SK-N-SH (cell line): ENCODE measurements at regions not wholly inside any gene's neighbourhood (a gene's known extent, or its start where the extent isn't known, plus 50 kb on each side); places are given as distances from the start of the nearest gene placed in this dataset.

Experiments
- CTCF ChIA-PET: fragments of 300-600, 350-600 bp; formaldehyde crosslinking; extraction: SDS; loops from one replicate; lab custom pipeline; 2021; lab: Yijun Ruan, JAX
- POLR2A ChIA-PET: fragments of 350-600 bp; sonication (Branson Sonifier 250); formaldehyde crosslinking; extraction: SDS; loops from one replicate; lab custom pipeline; 2020; ENCODE audit warnings: antibody characterized with exemption, inconsistent platforms; lab: Yijun Ruan, JAX
- DNase-seq: peaks from one replicate; pipeline ENCODE4 v3.0.0; 2012
- H2AFZ ChIP-seq: fragments of 200-600 bp; sonication (generic); 2 replicates; pipeline ENCODE4 v1.8.1; 2016; ENCODE audit warnings: antibody characterized with exemption, mild to moderate bottlenecking, low read depth
- H3F3A ChIP-seq: fragments of 200-600 bp; sonication (generic); replicated peaks from 2 replicates; pipeline ENCODE3; 2016; ENCODE audit warnings: antibody characterized with exemption, mild to moderate bottlenecking; ENCODE audit not compliant: insufficient read depth
- H3K27ac ChIP-seq, 2 experiments: fragments of 200-500 bp in 1 of 2; fragments of 200-600 bp in 1 of 2; sonication (Bioruptor generic) in 1 of 2; sonication (generic), shearing (Covaris generic) in 1 of 2; 2 replicates each; pipeline versions ENCODE4 v1.5.1 to v1.6.1; 2014 to 2016; ENCODE audit warnings: low read depth in 2 of 2, inconsistent platforms in 1 of 2, low read length in 1 of 2, mild to moderate bottlenecking in 1 of 2, mixed read lengths in 1 of 2
- H3K27me3 ChIP-seq: fragments of 200-600 bp; sonication (generic), shearing (Covaris generic); 2 replicates; pipeline ENCODE4 v1.6.1; 2016; ENCODE audit warnings: mixed run types; ENCODE audit not compliant: insufficient read depth
- H3K36me3 ChIP-seq, 2 experiments: fragments of 200-500 bp in 1 of 2; fragments of 200-600 bp in 1 of 2; sonication (Bioruptor generic) in 1 of 2; sonication (generic) in 1 of 2; replicated peaks in 1 of 2; 2 replicates each; pipeline versions ENCODE3 to v1.5.1; 2014 to 2016; ENCODE audit warnings: low read length in 1 of 2, mild to moderate bottlenecking in 1 of 2; ENCODE audit not compliant: insufficient read depth in 2 of 2, control insufficient read depth in 1 of 2
- H3K4me1 ChIP-seq, 2 experiments: fragments of 200-500 bp in 1 of 2; fragments of 200-600 bp in 1 of 2; sonication (Bioruptor generic) in 1 of 2; sonication (generic), shearing (Covaris generic) in 1 of 2; 2 replicates each; pipeline versions ENCODE4 v1.5.1 to v1.6.1; 2014 to 2016; ENCODE audit warnings: low read depth in 1 of 2, low read length in 1 of 2, mixed run types in 1 of 2; ENCODE audit not compliant: insufficient read depth in 2 of 2, control insufficient read depth in 1 of 2
- H3K4me2 ChIP-seq: fragments of 200-600 bp; sonication (generic), shearing (Covaris generic); 2 replicates; pipeline ENCODE4 v1.6.1; 2017; ENCODE audit warnings: mixed run types
- H3K4me3 ChIP-seq, 2 experiments: fragments of 200-500 bp in 1 of 2; fragments of 200-600 bp in 1 of 2; sonication (Bioruptor generic) in 1 of 2; sonication (generic), shearing (Covaris generic) in 1 of 2; 2 replicates each; pipeline versions ENCODE4 v1.5.1 to v1.8.1; 2014 to 2016; ENCODE audit warnings: low read depth in 2 of 2, inconsistent platforms in 1 of 2, low read length in 1 of 2, mild to moderate bottlenecking in 1 of 2, mixed read lengths in 1 of 2, moderate library complexity in 1 of 2
- H3K79me2 ChIP-seq: fragments of 200-600 bp; sonication (generic); 2 replicates; pipeline ENCODE4 v1.8.1; 2017; ENCODE audit warnings: mild to moderate bottlenecking; ENCODE audit not compliant: insufficient read depth
- H3K9ac ChIP-seq: fragments of 200-600 bp; sonication (generic); 2 replicates; pipeline ENCODE4 v1.6.1; 2017; ENCODE audit warnings: mixed run types
- H3K9me2 ChIP-seq: fragments of 200-600 bp; sonication (generic); 2 replicates; pipeline ENCODE4 v1.6.1; 2017; ENCODE audit warnings: mixed run types
- H3K9me3 ChIP-seq: fragments of 200-600 bp; sonication (generic); 2 replicates; pipeline ENCODE4 v1.6.1; 2017; ENCODE audit warnings: mixed run types, mild to moderate bottlenecking, moderate library complexity
- H4K20me1 ChIP-seq: fragments of 200-600 bp; sonication (generic); 2 replicates; pipeline ENCODE4 v1.6.1; 2017; ENCODE audit warnings: mild to moderate bottlenecking, mixed run types; ENCODE audit not compliant: insufficient read depth
- CHD2 ChIP-seq: fragments of 150-350 bp; IDR thresholded peaks from 2 replicates; pipeline ENCODE4 v1.6.1; 2018; ENCODE audit warnings: low read length; ENCODE audit not compliant: partially characterized antibody
- CTCF ChIP-seq: fragments of 200-600 bp; sonication (generic); IDR thresholded peaks from 2 replicates; pipeline ENCODE4 v1.6.1; 2017; ENCODE audit warnings: antibody characterized with exemption, mild to moderate bottlenecking, moderate library complexity
- EP300 ChIP-seq, 2 experiments: IDR thresholded peaks; 2 replicates each; pipeline versions ENCODE4 v1.4.0 to v1.6.1; 2012; ENCODE audit warnings: borderline replicate concordance in 1 of 2, low read depth in 1 of 2, low read length in 1 of 2
- EZH2phosphoT487 ChIP-seq: fragments of 200-600 bp; sonication (generic); IDR thresholded peaks from 2 replicates; pipeline ENCODE4 v1.6.1; 2017; ENCODE audit warnings: low read depth, mixed run types, mild to moderate bottlenecking, antibody characterized with exemption, moderate library complexity, borderline replicate concordance
- GABPA ChIP-seq: IDR thresholded peaks from 2 replicates; pipeline ENCODE4 v1.4.0; 2012; ENCODE audit warnings: low read depth, mild to moderate bottlenecking
- GATA2 ChIP-seq: sonication (generic); formaldehyde crosslinking; IDR thresholded peaks from 2 replicates; pipeline ENCODE4 v1.5.0; 2020; ENCODE audit warnings: mild to moderate bottlenecking, missing genetic modification reagents
- IRF3 ChIP-seq: fragments of 150-350 bp; IDR thresholded peaks from 2 replicates; pipeline ENCODE4 v1.6.1; 2016; ENCODE audit warnings: mild to moderate bottlenecking, low read depth, low read length
- JUND ChIP-seq: IDR thresholded peaks from 2 replicates; pipeline ENCODE4 v1.4.0; 2012
- MXI1 ChIP-seq: IDR thresholded peaks from 2 replicates; pipeline ENCODE4 v1.6.1; 2012; ENCODE audit warnings: mild to moderate bottlenecking, low read depth, low read length, improper control_type of control experiment
- NFIC ChIP-seq: IDR thresholded peaks from 2 replicates; pipeline ENCODE4 v1.4.0; 2012; ENCODE audit warnings: borderline replicate concordance
- POLR2AphosphoS5 ChIP-seq: IDR thresholded peaks from 2 replicates; pipeline ENCODE4 v1.6.1; 2012; ENCODE audit warnings: low read depth, low read length
- RAD21 ChIP-seq: IDR thresholded peaks from 2 replicates; pipeline ENCODE4 v1.6.1; 2012; ENCODE audit warnings: mild to moderate bottlenecking, low read length
- RCOR1 ChIP-seq: fragments of 150-350 bp; IDR thresholded peaks from 2 replicates; pipeline ENCODE4 v1.6.1; 2017; ENCODE audit warnings: antibody characterized with exemption, low read length
- RXRA ChIP-seq: IDR thresholded peaks from 2 replicates; pipeline ENCODE4 v1.4.0; 2012; ENCODE audit warnings: low read depth, mild to moderate bottlenecking, borderline replicate concordance
- SIN3A ChIP-seq: IDR thresholded peaks from 2 replicates; pipeline ENCODE4 v1.6.1; 2012; ENCODE audit warnings: low read depth, mild to moderate bottlenecking, low read length, moderate library complexity, borderline replicate concordance
- SMC3 ChIP-seq: IDR thresholded peaks from 2 replicates; pipeline ENCODE4 v1.6.1; 2012; ENCODE audit warnings: low read depth, low read length, improper control_type of control experiment
- TEAD4 ChIP-seq: IDR thresholded peaks from 2 replicates; pipeline ENCODE4 v1.4.0; 2012; ENCODE audit warnings: mild to moderate bottlenecking, borderline replicate concordance; ENCODE audit not compliant: insufficient read depth
- USF2 ChIP-seq: fragments of 150-350 bp; IDR thresholded peaks from 2 replicates; pipeline ENCODE4 v1.6.1; 2017; ENCODE audit warnings: antibody characterized with exemption, low read length, low read depth, borderline replicate concordance
- YY1 ChIP-seq: IDR thresholded peaks from 2 replicates; pipeline ENCODE4 v1.4.0; 2012; ENCODE audit warnings: low read depth, mild to moderate bottlenecking
- WGBS: methylation state at CpG from one replicate; pipeline ENCODE4 v1.1.6; 2017; ENCODE audit warnings: low lambda C conversion rate; 5-methylcytosine and 5-hydroxymethylcytosine counted together

- no peak for TF ChIP-seq JUND
- TF ChIP-seq EZH2phosphoT487: no peak
- TF ChIP-seq RXRA: no peak
- no peak for TF ChIP-seq GABPA
- TF ChIP-seq RAD21: no peak
- no peak for TF ChIP-seq IRF3
- no peak for TF ChIP-seq CHD2
- TF ChIP-seq MXI1: no peak
Measured at GRCh38 chr10:55212051-55212450, 411.0 kb upstream of the PCDH15 start (continued).

GRCh38 chr10:55203874-55204273 lies 402.8 kb upstream of the PCDH15 start:
- ChIA-PET CTCF (no interaction called here), POLR2A (no interaction called here)
- Histone ChIP-seq H3K4me3 (no peak overlapping the region), H3K27ac (no peak overlapping the region), H3F3A (no peaks in the 10 kb centered on the region), H3K9ac (no peak overlapping the region), H3K4me1 (no peaks in the 10 kb centered on the region), H3K27me3 (no peaks in the 10 kb centered on the region), H2AFZ (no peak overlapping the region), H3K36me3 (no peaks in the 10 kb centered on the region), H4K20me1 (no peaks in the 10 kb centered on the region), H3K4me2 (no peak overlapping the region), H3K9me2 (no peaks in the 10 kb centered on the region), H3K9me3 (no peaks in the 10 kb centered on the region), H3K79me2 (no peaks in the 10 kb centered on the region)
- DNase-seq: no peak
- TF ChIP-seq TEAD4 (no peak), NFIC (no peak), EP300 (IDR thresholded peaks at IDR 0.05; ENCODE audit: borderline replicate concordance in 1 of 2, low read depth in 1 of 2, low read length in 1 of 2) (no peak), CHD2 (no peak), YY1 (no peak)

GRCh38 chr10:55203319-55203718 lies 402.3 kb upstream of the PCDH15 start:
- Histone ChIP-seq H3K4me3 (no peak overlapping the region), H3F3A (no peaks in the 10 kb centered on the region), H3K79me2 (no peaks in the 10 kb centered on the region), H3K27ac (no peak overlapping the region), H3K4me2 (no peak overlapping the region), H3K27me3 (no peaks in the 10 kb centered on the region), H4K20me1 (no peaks in the 10 kb centered on the region), H3K9ac (no peak overlapping the region), H3K9me2 (no peaks in the 10 kb centered on the region), H3K4me1 (no peaks in the 10 kb centered on the region), H2AFZ (no peak overlapping the region), H3K9me3 (no peaks in the 10 kb centered on the region), H3K36me3 (no peaks in the 10 kb centered on the region)
- no peak for TF ChIP-seq SIN3A
- TF ChIP-seq USF2: no peak
- TF ChIP-seq CHD2: no peak
- TF ChIP-seq SMC3: no peak
- no peak for TF ChIP-seq IRF3
- no peak for TF ChIP-seq JUND
- no peak for TF ChIP-seq RCOR1
- TF ChIP-seq CTCF: no peak
- TF ChIP-seq RXRA: no peak
- TF ChIP-seq GATA2: no peak
- no peak for TF ChIP-seq GABPA
- no peak for TF ChIP-seq NFIC
- TF ChIP-seq POLR2AphosphoS5: no peak
- WGBS: 41% methylated on average over 3 of the region's 3 CpGs
- ChIA-PET POLR2A (no interaction called here), CTCF (no interaction called here)
- no peak for DNase-seq
